ENCODE measurements at regions not wholly inside any gene's neighbourhood (a gene's known extent, or its start where the extent isn't known, plus 50 kb on each side); places are given as distances from the start of the nearest gene placed in this dataset.

DNA sequence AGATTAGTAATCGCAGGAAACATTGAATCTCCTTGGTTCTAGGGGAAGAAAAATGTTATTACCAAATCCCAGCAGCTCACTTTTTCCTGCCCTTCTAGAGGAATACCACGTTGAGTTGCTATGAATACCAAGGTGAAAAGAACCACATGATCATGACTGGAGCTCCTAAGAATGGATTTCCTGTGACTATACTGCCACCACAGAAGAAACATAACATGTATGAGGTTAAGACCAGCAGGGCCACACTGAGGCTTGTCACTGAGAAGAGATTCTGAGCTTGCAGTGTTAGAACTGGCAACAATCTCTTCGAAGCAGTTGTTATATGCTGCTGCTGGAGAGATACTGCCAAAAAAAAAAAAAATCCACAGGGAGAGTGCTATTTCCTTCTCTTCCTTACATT, 1235.3 kb downstream of the FSTL5 start (continued):
- no peak for TF ChIP-seq RARG (CRISPR knock-in tag; IDR thresholded peaks at IDR 0.05; ENCODE audit: low read depth)
- no peak for TF ChIP-seq ZNF552 (CRISPR knock-in tag; IDR thresholded peaks at IDR 0.05; ENCODE audit: borderline replicate concordance)
- no peak for TF ChIP-seq ZNF30 (CRISPR knock-in tag; IDR thresholded peaks at IDR 0.05)
- no peak for TF ChIP-seq BRCA1 (CRISPR knock-in tag; IDR thresholded peaks at IDR 0.05)
- no peak for TF ChIP-seq NR2F2 (IDR thresholded peaks at IDR 0.05; ENCODE audit: borderline replicate concordance, low read depth)

- CTCF ChIA-PET (ENCODE audit: low intra/inter-chr PET ratio, low total read pairs): no interaction called here
- ATAC-seq: no peak
- no peaks in the 10 kb centered on the region for H3K36me3 ChIP-seq (replicated peaks in 1 of 2; ENCODE audit: control insufficient read depth in 1 of 2, insufficient read depth in 2 of 2, low read length in 2 of 2)
- H3K4me2 ChIP-seq (ENCODE audit: low read depth, low read length): no peak overlapping the region
- H2AFZ ChIP-seq (ENCODE audit: low read length): no peak overlapping the region
- POLR2A ChIA-PET: no interaction called here
- no peaks in the 10 kb centered on the region for H3K79me2 ChIP-seq (ENCODE audit: insufficient read depth, low read length)
- DNase-seq (ENCODE audit: low spot score): no peak
- BruUV-seq (replicated peaks): no TSS peak
- no peaks in the 10 kb centered on the region for H3K4me1 ChIP-seq (ENCODE audit: insufficient read depth, low read length)
- 3% methylated on average over 3 of the region's 3 CpGs for WGBS (ENCODE audit: low lambda C conversion rate)
- H3K9ac ChIP-seq (ENCODE audit: insufficient read depth, low read depth, low read length): no peak overlapping the region
- intact Hi-C loops (cut with micrococcal nuclease; ENCODE audit: unreplicated experiment): no loop called here
- no peak overlapping the region for H3K27ac ChIP-seq (ENCODE audit: extremely low read length, insufficient read depth, low read length)
- no peak overlapping the region for H3K4me3 ChIP-seq (replicated peaks in 1 of 3; ENCODE audit: insufficient read depth in 1 of 3, low read depth in 2 of 3, low read length in 3 of 3)
- no peak for FAIRE-seq
- no peaks in the 10 kb centered on the region for H3K27me3 ChIP-seq (ENCODE audit: control insufficient read depth in 1 of 2, insufficient read depth in 2 of 2, low read length in 2 of 2)
- TF ChIP-seq ZNF496 (CRISPR knock-in tag; IDR thresholded peaks at IDR 0.05; ENCODE audit: insufficient replicate concordance) (no peak), ZC3H13 (CRISPR knock-in tag; IDR thresholded peaks at IDR 0.05) (no peak), SETDB1 (CRISPR knock-in tag; IDR thresholded peaks at IDR 0.05; ENCODE audit: borderline replicate concordance) (no peak), THAP7 (CRISPR knock-in tag; IDR thresholded peaks at IDR 0.05) (no peak), ZNF333 (CRISPR knock-in tag; IDR thresholded peaks at IDR 0.05; ENCODE audit: borderline replicate concordance) (no peak), ZNF138 (CRISPR knock-in tag; IDR thresholded peaks at IDR 0.05; ENCODE audit: low read depth) (no peak), ZNF337 (CRISPR knock-in tag; IDR thresholded peaks at IDR 0.05; ENCODE audit: borderline replicate concordance, low read depth) (no peak), ZZZ3 (CRISPR knock-in tag; IDR thresholded peaks at IDR 0.05; ENCODE audit: borderline replicate concordance) (no peak), RAD21 (CRISPR knock-in tag; IDR thresholded peaks at IDR 0.05) (no peak), ZNF549 (CRISPR knock-in tag; IDR thresholded peaks at IDR 0.05) (no peak), FOXP1 (IDR thresholded peaks at IDR 0.05) (no peak), FOXP1 (CRISPR knock-in tag; IDR thresholded peaks at IDR 0.05) (no peak), CENPT (CRISPR knock-in tag; IDR thresholded peaks at IDR 0.05; ENCODE audit: low read depth) (no peak)
- in situ Hi-C loops (cut with HindIII; ENCODE audit: extremely low pct_ligation_motif_present, low pct_unique_long_range_greater_than_20kb): no loop called here
- H3K9me3 ChIP-seq (ENCODE audit: low read length): no peaks in the 10 kb centered on the region
- H4K20me1 ChIP-seq (ENCODE audit: insufficient read depth, low read length): no peaks in the 10 kb centered on the region
Observed at GRCh38 chr4:160947653-160948052, 1216.1 kb downstream of the FSTL5 start.
